Gastrocnemius medialis (tissue), 4 donors: ENCODE measurements at regions not wholly inside any gene's neighbourhood (a gene's known extent, or its start where the extent isn't known, plus 50 kb on each side); places are given as distances from the start of the nearest gene placed in this dataset.

Experiments
- ATAC-seq, 2 donors: fragments of 150-250 bp; one replicate each; pipeline ENCODE4 v1.9.1; 2016
- DNase-seq, 2 donors: peaks; one replicate each; pipeline ENCODE4 v3.0.0-alpha.2; 2019
- H3K27ac ChIP-seq, 4 donors: fragments of 200-600 bp; sonication (generic); 1 replicate in 1 of 4; 2 replicates in 3 of 4; pipeline ENCODE4 v1.5.1; 2016 to 2018; ENCODE audit warnings: mild to moderate bottlenecking in 2 of 4, moderate library complexity in 1 of 4
- H3K27me3 ChIP-seq, 3 donors: fragments of 200-600 bp; sonication (generic) in 2 of 3; 1 replicate in 1 of 3; 2 replicates in 2 of 3; pipeline versions ENCODE4 v1.5.1 to v1.6.0; 2016 to 2019; ENCODE audit warnings: mild to moderate bottlenecking in 1 of 3, moderate library complexity in 1 of 3
- H3K36me3 ChIP-seq, 2 donors: fragments of 200-600 bp; sonication (generic) in 1 of 2; one replicate each; pipeline ENCODE4 v1.5.1; 2017 to 2018
- H3K4me1 ChIP-seq, 2 donors: fragments of 200-600 bp; sonication (generic) in 1 of 2; one replicate each; pipeline ENCODE4 v1.5.1; 2016 to 2017; ENCODE audit warnings: mild to moderate bottlenecking in 2 of 2
- H3K4me3 ChIP-seq, 4 donors: fragments of 200-600 bp; sonication (generic) in 3 of 4; 1 replicate in 1 of 4; 2 replicates in 3 of 4; pipeline ENCODE4 v1.5.1; 2016 to 2019; ENCODE audit warnings: mild to moderate bottlenecking in 2 of 4
- H3K9me3 ChIP-seq, 3 donors: fragments of 200-600 bp; sonication (generic) in 2 of 3; 1 replicate in 1 of 3; 2 replicates in 2 of 3; pipeline ENCODE4 v1.5.1; 2016 to 2019
- CTCF ChIP-seq, 5 experiments: fragments of 450-650 bp in 3 of 5; fragments of 200-600 bp in 2 of 5; sonication (generic) in 2 of 5; IDR thresholded peaks in 4 of 5; conservative IDR thresholded peaks in 1 of 5; 1 replicate in 4 of 5; 2 replicates in 1 of 5; pipeline ENCODE4 v1.5.1; 2016 to 2019; ENCODE audit warnings: antibody characterized with exemption in 5 of 5, mild to moderate bottlenecking in 3 of 5, moderate library complexity in 3 of 5
- POLR2A ChIP-seq, 2 donors: fragments of 450-650 bp; IDR thresholded peaks; one replicate each; pipeline ENCODE4 v1.6.1; 2017; ENCODE audit warnings: antibody characterized with exemption in 2 of 2, mild to moderate bottlenecking in 2 of 2, moderate library complexity in 2 of 2
- in situ Hi-C, 4 donors: fragments of 200-750 bp; cut with MboI; loops; one replicate each; pipeline versions ENCODE4 v1.15.0 to v1.8.0; 2017; ENCODE audit warnings: low sequenced_read_pairs in 4 of 4
- intact Hi-C: fragments of 100-400 bp; cut with DNase I; formaldehyde crosslinking; loops from one replicate; pipeline ENCODE4 v1.15.1; 2023; ENCODE audit warnings: low total_unique reads

GRCh38 chr3:147141516-147142288 lies 264.6 kb downstream of the ZIC4 start:
- Histone ChIP-seq H3K36me3 (no peaks in the 10 kb centered on the region), H3K27me3 (no peaks in the 10 kb centered on the region), H3K9me3 (no peaks in the 10 kb centered on the region), H3K27ac (no peak overlapping the region), H3K4me1 (no peaks in the 10 kb centered on the region), H3K4me3 (no peak overlapping the region)
- DNase-seq (no peak), ATAC-seq (no peak)
- in situ Hi-C loops (no loop called here), intact Hi-C loops (no loop called here)
- no peak for TF ChIP-seq CTCF (IDR thresholded peaks at IDR 0.05 in 4 of 5, conservative IDR thresholded peaks at IDR 0.05 in 1 of 5)
- TF ChIP-seq POLR2A (IDR thresholded peaks at IDR 0.05): no peak

GRCh38 chr3:147139341-147139740 lies 267.0 kb downstream of the ZIC4 start:
- no peak for DNase-seq
- no peaks in the 10 kb centered on the region for H3K36me3 ChIP-seq
- no peak overlapping the region for H3K4me3 ChIP-seq
- H3K9me3 ChIP-seq: no peaks in the 10 kb centered on the region
- no peaks in the 10 kb centered on the region for H3K27me3 ChIP-seq
- in situ Hi-C loops: no loop called here
- no peak for ATAC-seq
- no peaks in the 10 kb centered on the region for H3K4me1 ChIP-seq
- no peak overlapping the region for H3K27ac ChIP-seq
- intact Hi-C loops: no loop called here
- no peak for TF ChIP-seq CTCF (IDR thresholded peaks at IDR 0.05 in 4 of 5, conservative IDR thresholded peaks at IDR 0.05 in 1 of 5)
- no peak for TF ChIP-seq POLR2A (IDR thresholded peaks at IDR 0.05)

GRCh38 chr3:147132168-147132567 lies 274.2 kb downstream of the ZIC4 start:
- intact Hi-C loops: no loop called here
- no peaks in the 10 kb centered on the region for H3K36me3 ChIP-seq
- TF ChIP-seq POLR2A (IDR thresholded peaks at IDR 0.05) (no peak), CTCF (IDR thresholded peaks at IDR 0.05 in 4 of 5, conservative IDR thresholded peaks at IDR 0.05 in 1 of 5) (no peak)
- no peaks in the 10 kb centered on the region for H3K9me3 ChIP-seq
- no peaks in the 10 kb centered on the region for H3K27me3 ChIP-seq
- H3K4me3 ChIP-seq: no peak overlapping the region
- H3K4me1 ChIP-seq: no peaks in the 10 kb centered on the region
- DNase-seq: no peak
- in situ Hi-C loops: no loop called here
- ATAC-seq: no peak
- no peak overlapping the region for H3K27ac ChIP-seq

GRCh38 chr3:147130461-147130860 lies 275.9 kb downstream of the ZIC4 start:
- intact Hi-C loops: no loop called here
- Histone ChIP-seq H3K4me1 (no peaks in the 10 kb centered on the region), H3K27me3 (no peaks in the 10 kb centered on the region), H3K36me3 (no peaks in the 10 kb centered on the region), H3K9me3 (no peaks in the 10 kb centered on the region), H3K4me3 (no peak overlapping the region), H3K27ac (no peak overlapping the region)
- TF ChIP-seq POLR2A (IDR thresholded peaks at IDR 0.05): no peak
- no peak for TF ChIP-seq CTCF (IDR thresholded peaks at IDR 0.05 in 4 of 5, conservative IDR thresholded peaks at IDR 0.05 in 1 of 5)
- in situ Hi-C loops: no loop called here
- ATAC-seq (no peak), DNase-seq (no peak)

GRCh38 chr3:147129665-147130064 lies 276.7 kb downstream of the ZIC4 start:
- H3K27ac ChIP-seq: no peak overlapping the region
- intact Hi-C loops (no loop called here), in situ Hi-C loops (no loop called here)
- no peaks in the 10 kb centered on the region for H3K4me1 ChIP-seq
- no peak for DNase-seq
- H3K9me3 ChIP-seq: no peaks in the 10 kb centered on the region
- no peaks in the 10 kb centered on the region for H3K36me3 ChIP-seq
- TF ChIP-seq POLR2A (IDR thresholded peaks at IDR 0.05) (no peak), CTCF (IDR thresholded peaks at IDR 0.05 in 4 of 5, conservative IDR thresholded peaks at IDR 0.05 in 1 of 5) (no peak)
- no peak for ATAC-seq
- no peaks in the 10 kb centered on the region for H3K27me3 ChIP-seq
- no peak overlapping the region for H3K4me3 ChIP-seq
